Limb (tissue), 2 donors: ENCODE measurements at regions not wholly inside any gene's neighbourhood (a gene's known extent, or its start where the extent isn't known, plus 50 kb on each side); places are given as distances from the start of the nearest gene placed in this dataset.
A peak's percentile ranks its signal among the peaks of the same experiment; 100 is the strongest.
"Not testable (repeated sequence)": the region's sequence is repeated elsewhere in the genome, so short reads cannot be mapped to it uniquely, and the experiment has no call there.

Experiments used
- DNase-seq, 2 donors: peaks; one replicate each; pipeline ENCODE4 v3.0.0-alpha.2; 2016; ENCODE audit errors: extremely low spot score in 2 of 2

GRCh38 chr22:27307545-27308247 is 493.9 kb downstream of the MN1 start:
- DNase-seq = peak in 1 of 2 donors; percentile 62

- DNase-seq = no peak
Measured at GRCh38 chr22:27308513-27308912, 493.0 kb downstream of the MN1 start.

DNA sequence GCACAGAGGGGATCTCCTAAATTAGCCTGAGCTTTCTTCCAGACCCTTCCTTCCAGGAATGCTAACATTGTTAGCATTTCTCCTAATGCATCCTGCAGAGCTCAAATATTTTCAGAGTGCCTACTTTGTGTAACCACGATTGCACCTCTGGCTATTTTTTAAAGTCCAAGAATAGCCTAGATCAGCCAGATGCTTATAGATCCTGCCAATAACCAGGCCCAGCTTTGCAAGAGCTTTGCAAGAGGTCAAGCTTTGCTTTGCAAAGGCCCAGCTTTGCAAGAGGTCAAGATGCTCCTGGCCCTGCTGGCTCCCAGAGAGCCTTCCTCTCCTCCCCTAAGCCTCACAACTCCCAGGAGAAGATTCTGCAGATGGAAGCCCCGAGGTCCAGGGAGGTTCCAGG is 491.9 kb downstream of the MN1 start:
- DNase-seq = no peak

DNA sequence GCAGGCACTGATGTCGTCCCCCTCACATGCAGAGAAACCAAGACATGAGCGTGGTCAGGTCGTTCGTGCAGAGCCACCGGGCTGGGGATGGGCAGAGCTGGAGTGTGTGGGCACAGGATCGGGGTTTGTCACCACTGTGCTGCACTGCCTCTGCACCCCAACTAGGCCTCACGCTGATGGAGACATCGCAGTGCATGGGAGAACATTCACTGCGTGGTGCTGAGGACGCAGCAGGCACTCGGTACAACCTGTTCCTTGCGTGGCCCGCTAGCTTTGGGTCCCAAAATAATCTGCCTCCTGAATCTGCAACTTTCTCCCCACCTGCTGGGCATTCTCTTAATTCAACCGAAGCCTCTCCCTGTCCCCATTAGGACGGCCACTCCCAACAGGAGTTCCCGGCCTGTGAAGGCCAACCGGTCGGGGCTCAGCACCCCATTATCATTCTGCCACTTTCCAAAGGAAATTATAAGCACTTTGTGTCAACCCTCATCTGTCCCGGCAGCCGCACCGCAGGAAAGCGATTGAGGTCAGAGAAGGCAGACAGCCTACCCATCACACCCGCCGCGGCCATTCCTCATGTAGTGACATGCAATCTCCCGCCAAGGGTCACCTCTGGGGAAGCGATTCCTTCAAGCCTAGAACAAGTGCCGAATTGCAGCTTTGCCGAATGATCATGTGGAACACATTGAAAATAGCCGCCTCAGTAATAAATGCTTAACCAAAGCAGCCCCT is 490.4 kb downstream of the MN1 start:
- no peak for DNase-seq

- no peak for DNase-seq
Measured at GRCh38 chr22:27311698-27312550, 489.6 kb downstream of the MN1 start.

GRCh38 chr22:27312565-27312964 is 489.0 kb downstream of the MN1 start:
- no peak for DNase-seq

GRCh38 chr22:27312966-27313855 is 488.3 kb downstream of the MN1 start:
- no peak for DNase-seq

DNA sequence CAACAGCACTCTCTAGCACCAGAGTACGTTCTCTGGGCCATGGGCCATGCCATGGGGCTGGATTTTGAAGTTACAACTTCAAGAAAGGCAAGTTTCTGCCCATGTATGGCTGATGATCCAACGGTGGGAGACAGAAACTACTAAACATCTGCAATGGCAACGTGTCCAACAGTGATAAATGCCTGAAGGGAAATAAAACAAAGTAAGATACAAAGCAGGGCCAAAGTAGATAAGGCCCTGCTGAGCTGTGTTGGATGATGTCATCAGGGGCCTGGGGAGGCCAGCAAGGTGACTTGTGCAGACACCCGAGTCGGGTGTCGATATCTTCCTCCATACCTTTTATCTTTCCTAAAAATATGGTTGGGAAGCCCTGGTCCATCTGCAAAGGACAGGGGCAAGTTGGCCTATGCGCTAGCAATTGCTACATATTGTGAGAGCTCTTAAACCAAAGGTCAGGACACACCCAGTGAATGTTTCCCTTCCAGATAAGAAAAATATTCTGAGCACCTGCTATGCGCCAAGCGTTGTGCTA is 487.2 kb downstream of the MN1 start:
- no peak for DNase-seq

DNA sequence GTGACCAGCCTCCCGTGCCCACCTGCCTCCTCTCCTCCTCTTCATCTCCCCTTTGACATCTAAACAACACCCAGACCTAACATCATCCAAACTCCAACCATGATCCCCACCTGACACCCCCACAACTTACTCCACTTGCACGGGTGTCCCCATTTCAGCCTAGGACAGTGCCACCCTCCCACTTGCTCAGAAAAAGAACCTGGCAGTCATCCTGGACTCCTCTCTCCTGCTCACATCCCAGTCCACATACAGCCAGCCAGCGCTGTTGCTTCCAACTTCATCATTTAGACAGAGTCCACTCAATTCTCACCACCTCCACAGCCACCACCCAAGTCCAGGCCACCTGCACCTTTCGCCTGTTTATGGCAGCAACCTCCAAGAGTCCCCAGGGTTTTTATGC is 485.7 kb downstream of the MN1 start:
- DNase-seq = no peak

DNA sequence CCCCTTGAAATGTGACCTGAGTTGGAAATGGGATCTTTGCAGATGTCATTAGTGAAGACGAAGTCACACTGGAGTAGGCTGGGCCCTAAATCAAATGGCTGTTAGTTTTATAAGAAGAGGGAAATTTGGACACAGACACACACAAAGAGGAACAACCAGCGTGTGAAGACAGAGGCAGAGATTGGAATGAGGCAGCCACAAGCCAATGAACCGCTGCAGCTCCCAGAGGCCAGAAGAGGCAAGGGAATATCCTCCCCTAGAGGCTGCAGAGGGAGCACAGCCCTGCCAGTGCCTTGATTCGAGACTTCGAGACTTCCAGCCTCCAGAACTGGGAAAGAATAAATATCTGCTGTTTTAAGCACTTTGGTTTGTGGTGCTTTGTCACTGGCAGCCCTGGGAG is 484.5 kb downstream of the MN1 start:
- no peak for DNase-seq

- DNase-seq = no peak
Measured at GRCh38 chr22:27317971-27318428, 483.6 kb downstream of the MN1 start.

GRCh38 chr22:27318516-27318915 is 483.0 kb downstream of the MN1 start:
- DNase-seq = peak; percentile 59 to 67

DNA sequence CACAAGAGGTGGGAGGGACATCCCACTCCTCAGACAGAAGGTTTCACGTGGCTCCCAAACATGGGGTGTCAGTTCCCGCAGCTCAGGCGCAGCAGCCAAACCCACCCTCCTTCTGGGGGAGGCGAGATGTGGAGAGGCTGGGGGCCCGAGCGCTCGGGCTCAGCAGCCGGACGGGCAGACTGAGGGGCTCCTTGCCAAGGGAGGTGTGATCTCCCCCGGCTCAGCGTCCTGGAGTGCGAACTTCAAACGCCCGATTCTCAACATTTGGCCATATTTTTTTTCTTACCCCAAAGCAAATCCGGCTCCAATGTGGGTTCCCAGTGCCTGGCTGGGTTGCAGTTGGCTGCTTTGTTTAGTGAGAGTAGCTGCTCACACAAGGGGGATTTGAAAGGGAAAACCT is 477.9 kb downstream of the MN1 start:
- peak in 1 of 2 donors; percentile 42 for DNase-seq

- DNase-seq = not testable (repeated sequence)
Measured at GRCh38 chr22:27324908-27325307, 476.6 kb downstream of the MN1 start.

GRCh38 chr22:27327497-27327896 is 474.1 kb downstream of the MN1 start:
- DNase-seq = peak in 1 of 2 donors; percentile 20

GRCh38 chr22:27327981-27328721 is 473.4 kb downstream of the MN1 start:
- DNase-seq = peak in 1 of 2 donors; percentile 11

GRCh38 chr22:27329131-27329850 is 472.3 kb downstream of the MN1 start:
- peak in 1 of 2 donors; percentile 27 for DNase-seq

DNA sequence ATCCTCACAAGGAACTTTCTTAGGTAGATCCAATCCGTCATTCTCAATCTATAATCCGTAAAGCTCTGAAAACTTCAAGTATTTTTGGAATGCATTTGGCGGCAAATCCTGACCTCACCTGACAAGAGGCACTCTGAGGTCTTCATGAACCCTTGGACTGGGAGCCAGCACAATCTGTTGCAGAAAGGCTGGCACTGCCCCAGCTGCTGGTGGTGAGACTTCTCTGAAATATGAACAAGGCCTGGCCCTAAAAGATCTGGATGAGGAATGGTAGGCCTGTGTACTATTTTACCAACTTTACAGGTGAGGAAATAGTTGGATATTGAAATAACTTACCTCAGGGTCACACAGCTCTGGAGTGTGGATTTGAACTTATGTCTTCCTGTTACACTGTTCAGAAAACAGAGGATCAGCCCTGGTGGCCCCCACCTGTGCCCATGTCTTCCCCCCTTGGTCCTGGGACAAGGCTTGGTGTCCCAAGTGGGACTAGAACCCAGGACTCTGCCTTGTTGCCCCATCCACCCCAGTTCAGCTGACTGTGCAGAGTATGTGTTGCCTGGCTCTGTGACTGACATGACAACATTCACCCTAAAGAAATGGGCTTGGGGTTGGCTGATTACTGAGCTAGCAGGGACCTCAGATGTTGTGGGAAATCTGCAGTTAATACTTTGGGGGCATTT is 471.4 kb downstream of the MN1 start:
- DNase-seq = no peak
